Stimulated activated CD4-positive, alpha-beta T cell treated with anti-CD3 and anti-CD28 coated beads, Interleukin-4, amount 100 ng/mL, for 24 hours (primary cell): ENCODE measurements at regions not wholly inside any gene's neighbourhood (a gene's known extent, or its start where the extent isn't known, plus 50 kb on each side); places are given as distances from the start of the nearest gene placed in this dataset.

Experiments used
- DNase-seq: peaks from one replicate; pipeline ENCODE4 v3.0.0-alpha.2; 2020

DNA sequence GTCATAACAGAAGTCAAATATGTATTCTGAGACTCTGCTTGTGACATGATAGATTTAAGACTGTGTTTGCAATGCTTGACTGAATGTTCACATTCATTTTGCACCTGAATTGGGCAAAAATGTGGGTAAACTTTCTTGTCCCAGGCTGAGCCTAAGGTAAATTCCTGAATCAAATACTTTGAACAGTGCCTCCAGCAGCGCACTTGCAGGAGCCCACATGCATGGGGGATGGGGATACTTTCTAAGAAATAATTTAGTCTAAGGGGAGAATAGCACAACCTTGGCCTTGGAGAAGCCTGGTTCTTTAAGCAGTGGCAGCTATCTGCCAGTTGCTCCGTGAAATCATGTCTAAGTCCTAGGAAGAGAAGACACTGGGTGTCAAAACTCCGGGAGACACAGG lies 163.5 kb upstream of the EGFLAM start:
- no peak for DNase-seq

DNA sequence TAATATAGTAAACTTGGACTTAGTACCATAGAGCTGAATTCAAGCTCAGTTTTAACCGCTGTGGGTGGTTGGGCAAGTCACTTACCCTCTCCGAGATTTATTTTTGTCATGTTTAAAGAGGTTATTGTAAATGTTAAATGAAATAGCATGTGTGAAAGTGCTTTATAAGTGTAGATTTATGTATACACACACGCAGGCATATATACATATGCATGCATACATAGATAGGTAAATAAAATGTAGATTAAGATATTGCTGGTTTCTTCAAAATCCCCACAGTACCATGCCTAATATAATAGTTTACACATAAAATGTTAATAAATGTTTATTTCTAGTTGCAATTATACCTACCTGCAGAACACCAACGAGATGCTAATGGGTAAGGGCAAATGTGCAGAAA lies 164.5 kb upstream of the EGFLAM start:
- no peak for DNase-seq

DNA sequence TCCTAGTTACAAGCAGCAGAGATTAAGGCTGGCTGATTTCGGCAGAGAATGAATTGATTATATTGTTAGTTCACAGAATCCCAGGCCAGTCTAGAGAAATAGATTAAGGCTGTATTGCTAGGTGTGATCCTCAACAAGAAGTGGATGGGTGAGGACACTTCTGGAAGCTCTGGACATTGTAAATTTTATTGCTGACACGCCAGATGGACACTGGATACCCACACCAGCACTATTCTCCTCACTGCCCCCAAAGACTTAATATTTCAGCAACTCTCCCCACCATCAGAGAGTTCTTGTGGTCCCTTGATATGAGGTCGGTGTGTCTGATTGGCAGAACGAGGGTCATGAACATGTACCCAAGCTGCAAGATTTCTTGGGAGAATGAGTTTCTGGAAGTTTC lies 171.6 kb upstream of the EGFLAM start:
- no peak for DNase-seq

DNA sequence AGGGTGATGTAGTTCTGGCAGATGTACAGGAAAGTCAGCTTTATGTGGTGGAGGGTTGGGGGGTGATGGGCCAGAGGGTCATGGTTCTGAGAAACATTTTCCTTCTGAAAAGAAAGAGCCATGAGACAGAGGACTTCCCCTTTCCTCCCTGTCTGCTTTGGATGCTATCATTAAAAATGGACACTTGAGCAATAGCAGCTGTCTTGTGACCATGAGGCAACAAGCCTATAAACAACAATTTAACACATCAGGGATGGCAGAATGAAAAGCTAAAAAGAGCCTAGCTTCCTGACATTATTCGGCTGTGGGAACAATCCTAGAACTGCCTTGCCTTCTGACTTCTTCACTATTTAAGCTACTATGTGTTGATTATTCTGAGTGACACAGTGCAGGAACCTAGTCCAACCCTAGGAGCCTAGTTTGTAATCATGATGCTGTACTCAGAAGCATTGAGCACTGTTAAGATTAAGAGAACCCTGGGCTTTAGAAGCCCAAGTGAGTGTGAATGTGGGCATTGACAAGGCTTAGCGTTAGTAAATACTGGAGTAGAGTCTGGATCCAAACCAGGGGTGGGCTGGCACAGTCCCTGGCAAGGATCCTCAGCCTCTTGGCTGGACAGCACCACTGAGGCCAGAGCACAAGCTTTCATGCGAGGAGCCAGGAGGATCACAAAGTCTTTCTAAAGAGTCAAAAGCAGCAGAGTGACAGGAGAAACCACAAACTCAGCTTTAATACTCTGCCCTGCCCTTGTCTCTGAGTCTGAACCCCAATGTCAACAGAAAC lies 178.5 kb upstream of the EGFLAM start:
- no peak for DNase-seq

DNA sequence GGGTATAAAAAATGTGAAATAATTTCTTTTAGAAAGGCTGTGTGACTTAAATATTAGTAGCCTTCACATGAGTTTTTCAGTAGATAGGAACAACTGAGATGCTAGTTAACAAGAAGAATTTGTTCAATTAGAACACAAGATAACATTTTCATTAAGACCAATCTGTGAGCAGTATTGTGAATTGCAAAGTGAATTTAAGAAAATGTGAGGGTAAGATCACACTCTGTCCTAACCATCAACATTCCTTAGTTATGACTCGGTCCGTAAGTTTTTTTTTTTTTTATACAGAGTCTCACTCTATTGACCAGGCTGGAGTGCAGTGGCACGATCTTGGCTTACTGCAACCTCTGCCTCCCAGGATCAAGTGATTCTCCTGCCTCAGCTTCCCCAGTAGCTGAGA lies 180.2 kb upstream of the EGFLAM start:
- no peak for DNase-seq

DNA sequence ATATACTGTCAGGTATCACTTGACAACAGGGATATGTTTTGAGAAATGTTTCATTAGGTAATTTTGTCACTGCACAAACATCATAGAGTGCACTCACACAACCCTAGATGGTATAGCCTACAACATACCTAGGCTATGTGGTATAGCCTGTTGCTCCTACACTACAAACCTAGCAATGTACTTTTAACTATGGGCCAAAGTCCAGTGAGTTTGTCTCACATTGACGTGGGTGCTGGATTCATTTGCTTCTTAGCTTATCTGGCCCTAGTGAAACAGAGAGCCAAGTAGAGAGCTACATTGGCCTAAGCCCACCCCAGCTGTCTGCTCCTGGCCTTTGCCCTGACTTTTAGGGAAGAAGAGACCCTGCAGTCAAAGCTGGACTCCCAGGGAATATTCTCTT lies 180.7 kb upstream of the EGFLAM start:
- DNase-seq, result no peak

DNA sequence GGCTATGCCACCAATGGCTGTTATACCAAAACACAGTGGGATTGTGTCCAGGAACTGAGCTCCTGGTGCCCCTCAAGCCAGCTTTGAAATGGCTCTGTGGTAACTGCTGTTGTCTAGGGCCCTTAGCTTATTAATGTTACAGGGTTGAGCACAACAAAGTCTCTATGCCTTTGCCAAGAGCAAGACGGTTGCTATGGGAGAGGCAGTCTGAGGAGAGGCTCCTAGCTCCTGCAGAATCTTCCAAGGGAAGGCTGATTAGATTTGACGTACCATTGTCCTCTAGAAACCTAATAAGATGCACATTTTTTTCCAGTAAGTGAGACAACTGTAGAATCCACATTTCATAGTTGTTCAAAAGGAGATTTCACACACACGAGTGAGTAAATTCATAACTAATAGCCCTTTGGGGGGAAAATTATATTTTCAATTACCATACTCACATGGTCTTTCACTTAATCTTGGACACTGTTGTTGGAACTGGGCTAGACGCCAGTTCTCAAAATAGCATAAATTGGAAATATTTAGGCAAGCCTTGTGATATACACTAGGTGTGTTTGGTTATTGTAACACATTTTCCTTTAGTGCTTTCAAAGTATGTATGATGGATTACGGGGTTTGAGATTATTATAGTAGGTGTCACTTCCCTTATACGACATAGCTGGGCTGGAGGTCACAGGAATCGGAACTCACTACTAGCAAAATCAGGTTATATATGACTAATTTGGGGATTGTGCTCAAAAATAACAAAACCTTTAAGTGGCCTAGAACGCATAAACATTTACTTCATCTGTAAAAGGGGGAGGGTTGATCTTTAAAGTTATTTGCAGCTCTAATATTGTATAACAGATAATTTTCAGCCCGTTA lies 186.3 kb upstream of the EGFLAM start:
- DNase-seq, result no peak

DNA sequence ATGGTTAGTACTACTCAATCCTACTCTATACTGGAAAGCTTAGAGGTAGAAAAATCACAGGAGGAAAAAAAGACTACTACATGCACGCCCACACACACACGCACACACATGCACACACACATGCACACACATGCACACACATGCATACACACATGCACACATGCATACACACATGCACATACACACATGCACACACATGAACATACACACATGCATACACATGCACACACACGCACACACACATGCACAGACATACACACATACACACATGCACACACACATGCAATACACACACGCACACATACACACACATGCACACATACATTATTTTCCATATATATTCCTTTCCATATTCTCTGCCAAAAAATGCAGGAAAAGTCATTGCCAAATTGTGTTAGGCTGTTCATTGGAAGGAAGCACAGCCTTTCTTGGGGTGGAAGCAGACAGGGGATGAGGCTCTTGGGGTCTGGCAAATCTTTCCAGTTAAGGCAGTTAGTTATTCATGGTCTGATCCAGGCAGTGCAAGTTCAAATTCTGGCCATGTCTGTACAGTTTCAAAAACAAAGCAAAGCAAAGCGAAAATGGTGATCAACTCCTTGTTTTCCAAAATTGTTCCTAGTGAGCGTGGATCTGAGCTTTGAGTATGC lies 187.9 kb upstream of the EGFLAM start:
- no peak for DNase-seq

DNA sequence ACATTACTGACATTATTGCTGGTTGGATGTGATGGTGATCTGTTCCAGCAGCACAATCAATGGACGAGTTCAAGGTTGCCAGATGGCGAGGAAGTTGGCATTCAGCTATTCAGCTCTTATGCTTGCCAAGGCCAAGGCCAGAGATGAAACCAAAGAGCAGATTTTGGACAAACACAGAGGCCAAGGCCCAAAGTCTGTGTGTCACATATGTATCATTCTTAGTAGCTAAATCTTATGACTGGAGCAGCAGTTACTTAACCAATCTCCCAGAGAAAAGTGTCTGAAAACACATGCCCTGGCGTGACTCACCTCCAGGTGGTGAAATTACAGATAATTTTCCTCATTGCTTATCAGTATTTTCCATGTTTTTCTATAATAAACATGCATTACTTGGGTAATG lies 189.0 kb upstream of the EGFLAM start:
- no peak for DNase-seq

DNA sequence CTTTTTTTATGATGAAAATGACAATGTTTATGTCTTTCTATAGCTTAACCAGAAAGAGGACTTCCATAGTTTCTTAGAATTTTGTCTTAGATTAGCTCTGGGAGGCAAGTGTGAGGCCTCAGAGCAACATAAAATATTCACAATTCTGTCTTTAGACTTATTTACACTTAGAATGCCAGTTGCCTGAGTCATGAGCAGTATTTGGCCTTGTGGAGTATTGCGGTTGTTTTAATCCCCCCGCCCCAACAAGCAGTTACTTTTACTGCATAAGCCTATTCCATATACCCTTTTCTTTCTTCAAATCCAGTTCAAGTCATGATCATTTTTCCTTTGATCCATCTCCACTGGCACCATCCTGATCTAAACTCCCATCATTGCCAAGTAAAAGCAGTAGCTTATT lies 198.0 kb upstream of the EGFLAM start:
- DNase-seq, result no peak

DNA sequence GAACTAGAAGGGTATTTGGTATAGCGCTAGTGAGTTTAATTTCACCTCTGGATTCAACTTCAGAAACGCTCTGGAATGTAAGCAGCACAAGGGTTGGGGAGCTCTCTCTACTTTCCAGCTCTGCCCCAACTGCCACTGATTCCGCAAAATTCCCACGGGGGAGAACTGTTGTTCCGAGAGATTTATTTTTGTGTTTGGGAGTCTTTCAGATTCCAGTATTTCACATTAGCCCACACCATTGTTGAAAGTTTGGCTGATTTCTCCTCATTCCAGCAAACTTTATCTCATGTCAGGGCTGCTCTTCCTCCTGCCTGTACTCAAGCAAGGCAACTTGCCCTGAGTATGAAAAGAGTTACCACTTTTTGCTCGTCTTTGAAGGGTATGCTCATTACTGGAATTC lies 198.5 kb upstream of the EGFLAM start:
- no peak for DNase-seq

DNA sequence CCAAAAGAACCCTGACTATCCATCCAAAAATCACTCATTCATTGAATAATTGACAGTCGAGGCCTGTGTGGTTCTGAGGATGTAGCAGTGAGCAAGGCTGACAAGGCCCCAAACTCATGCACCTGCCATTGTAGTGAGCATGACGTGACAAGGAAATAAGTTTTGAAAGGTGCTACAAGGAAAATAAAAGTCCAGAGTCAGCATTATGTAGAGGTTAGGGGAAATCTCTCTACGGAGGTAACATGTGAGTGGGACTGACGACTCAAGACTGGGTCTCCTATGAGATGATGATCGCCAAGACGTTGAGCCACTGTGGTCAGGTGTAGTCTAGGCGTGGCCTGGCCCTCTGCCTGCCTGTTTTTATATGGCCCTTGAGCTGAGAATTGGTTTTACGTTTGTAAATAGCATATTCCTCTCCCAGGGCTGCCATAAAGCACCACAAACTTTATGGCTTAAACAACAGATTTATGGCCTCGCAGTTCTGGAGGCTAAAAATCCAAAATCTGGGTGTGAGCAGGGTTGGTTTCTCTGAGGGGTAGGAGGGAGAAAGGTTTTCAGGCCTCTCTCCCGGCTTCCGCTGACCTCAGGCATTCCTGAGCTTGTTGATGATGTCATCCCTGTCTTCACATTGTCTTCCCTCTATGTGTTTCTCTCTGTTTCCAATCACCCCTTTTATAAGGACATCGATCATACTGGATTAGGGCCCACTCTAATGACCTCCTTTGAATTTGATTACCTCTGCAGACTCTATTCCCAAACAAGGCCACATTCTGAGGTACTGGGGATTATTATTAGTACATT lies 206.4 kb upstream of the EGFLAM start:
- no peak for DNase-seq

DNA sequence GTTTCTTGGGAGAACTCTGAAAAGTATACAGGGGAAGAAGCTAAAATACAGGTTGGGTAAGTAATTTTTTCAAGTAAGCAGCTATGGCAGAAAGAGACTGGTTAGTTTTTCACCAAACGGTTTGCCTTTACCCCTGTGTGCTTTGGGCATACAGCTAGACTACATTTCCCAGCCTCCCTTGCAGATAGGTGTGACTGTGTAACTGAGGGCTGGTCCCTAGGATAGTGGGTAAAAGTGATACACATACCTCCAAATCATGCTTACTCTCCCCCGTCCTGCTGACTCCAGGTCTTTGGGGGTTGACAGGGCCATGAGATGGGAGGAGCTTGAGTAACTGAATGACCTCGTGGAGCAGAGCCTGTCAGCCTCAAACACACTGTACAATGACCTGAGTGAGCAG lies 208.6 kb upstream of the GDNF start:
- no peak for DNase-seq

DNA sequence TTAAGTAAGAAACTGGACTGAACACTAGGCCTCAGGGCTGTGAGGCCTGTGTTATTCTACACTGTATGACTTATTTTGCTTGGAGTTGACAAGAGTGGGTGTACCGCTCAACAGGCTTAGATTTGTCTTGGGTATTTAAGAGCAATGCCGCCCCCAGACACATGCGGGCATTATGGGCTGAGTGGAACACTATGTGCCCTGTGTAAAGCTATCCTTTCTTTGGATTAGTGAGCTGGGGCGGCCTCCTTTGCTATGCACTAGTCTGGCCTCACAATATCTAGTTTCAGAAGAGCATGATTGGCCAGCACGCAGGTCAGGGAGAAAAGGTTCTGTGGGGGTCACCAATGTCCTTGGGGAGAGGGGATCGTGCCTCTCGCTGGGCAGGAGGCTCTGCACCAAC lies 206.3 kb upstream of the GDNF start:
- no peak for DNase-seq

DNA sequence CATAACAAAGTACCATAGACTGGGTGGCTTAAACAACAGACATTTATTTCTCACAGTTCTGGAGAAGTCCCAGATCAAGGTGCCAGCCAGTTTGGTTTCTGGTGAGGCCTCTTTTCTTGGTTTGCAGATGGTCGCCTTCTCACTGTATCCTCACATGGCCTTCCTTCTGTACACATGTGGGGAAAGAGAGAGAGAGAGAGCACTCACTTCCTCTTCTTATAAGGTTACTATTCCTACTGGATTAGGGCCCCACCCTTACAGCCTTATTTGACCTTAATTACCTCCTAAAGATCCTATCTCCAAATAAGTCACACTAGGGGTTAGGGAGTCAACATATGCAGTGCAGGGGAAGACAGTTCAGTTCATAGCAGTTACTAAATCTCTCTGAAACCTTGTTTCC lies 205.6 kb upstream of the GDNF start:
- DNase-seq, result no peak

DNA sequence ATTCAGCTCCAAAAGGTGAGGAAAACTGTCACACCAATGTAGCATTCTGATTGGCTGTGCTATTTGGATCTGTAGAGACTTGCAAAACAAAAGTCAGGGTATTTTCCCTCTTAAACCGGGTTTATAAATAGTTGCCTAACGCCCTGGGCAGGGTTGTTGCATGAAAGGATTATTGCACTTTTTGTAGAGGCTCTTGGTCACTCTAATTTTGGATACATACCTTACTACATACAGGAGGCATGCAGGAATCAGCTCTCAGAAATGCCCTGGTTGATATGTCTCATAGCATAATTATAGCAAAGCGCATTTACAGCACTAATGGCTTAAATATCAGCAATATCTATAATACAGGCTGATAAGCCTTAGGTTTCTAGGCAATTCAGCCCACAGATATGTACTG lies 200.0 kb upstream of the GDNF start:
- DNase-seq, result no peak

DNA sequence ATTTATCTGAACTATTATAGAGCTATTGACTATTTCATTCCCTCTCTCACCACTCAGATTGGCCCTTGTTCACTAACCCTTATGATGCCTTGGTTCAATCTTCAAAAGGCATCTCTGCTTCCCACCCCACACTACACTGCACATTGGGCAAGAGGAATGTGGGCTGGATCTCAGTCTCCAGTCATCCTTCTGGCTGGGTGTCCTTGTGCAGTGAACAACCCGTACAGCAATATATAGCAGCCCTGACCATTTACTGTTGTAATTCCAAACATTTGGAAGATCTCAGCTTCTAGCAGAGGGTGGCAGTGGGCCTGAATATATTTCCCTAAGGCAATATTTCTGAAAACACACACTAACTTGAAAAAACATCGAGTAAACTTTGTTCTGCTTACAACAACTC lies 199.2 kb upstream of the GDNF start:
- no peak for DNase-seq

DNA sequence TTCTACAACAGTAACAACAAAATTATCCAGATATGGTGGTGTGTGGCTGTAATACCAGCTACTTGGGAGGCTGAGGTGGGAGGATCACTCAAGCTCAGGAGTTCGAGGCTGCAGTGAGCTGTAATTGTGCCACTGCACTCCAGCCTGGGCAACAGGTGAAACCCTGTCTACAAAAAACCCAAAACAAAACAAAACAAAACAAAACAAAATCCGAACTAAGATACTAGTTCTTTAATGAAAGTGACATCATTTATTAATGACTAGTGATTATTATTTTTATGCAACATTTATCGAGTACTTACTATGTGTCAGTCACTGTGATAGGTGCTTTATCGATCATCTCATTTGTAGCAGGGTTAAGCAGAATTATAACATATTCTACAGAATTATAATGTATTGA lies 196.9 kb upstream of the GDNF start:
- no peak for DNase-seq

DNA sequence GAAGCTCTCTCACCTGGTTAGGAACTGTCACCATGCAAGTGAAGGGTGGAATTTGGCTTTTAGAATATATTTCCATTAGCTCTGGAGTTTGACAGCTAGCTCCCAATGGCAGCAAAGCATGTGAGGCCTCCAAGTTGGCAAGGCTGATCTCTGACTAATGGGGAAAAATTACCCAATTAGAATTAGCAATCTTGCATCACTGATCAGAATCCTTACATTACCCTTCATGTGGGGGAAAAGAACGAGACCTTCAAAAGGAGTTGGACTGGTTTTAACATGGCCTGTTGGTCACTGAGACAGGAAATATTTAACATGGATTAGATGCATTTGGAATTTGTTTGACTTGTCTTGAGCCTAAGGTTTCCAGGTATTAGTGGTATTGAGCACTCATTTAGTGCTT lies 192.3 kb upstream of the GDNF start:
- no peak for DNase-seq

DNA sequence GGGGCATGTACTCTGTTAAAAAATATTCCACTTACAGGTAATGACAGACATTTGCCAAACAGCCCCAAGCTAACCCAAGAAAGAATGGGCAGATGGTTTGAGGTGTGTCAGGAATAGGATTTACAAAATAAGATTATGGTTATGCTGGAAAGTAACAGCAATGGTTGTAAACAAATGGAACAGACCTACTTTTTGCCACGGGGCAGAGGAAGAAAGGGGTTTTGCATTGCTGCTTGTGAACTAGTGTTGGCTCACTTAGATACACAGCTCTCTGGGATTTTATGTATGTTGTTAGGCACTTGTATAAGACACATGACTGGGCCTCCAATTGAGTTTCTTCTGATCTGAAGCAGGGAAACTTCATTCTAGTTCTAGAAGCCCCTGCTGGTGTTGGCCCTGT lies 191.5 kb upstream of the GDNF start:
- DNase-seq, result no peak

DNA sequence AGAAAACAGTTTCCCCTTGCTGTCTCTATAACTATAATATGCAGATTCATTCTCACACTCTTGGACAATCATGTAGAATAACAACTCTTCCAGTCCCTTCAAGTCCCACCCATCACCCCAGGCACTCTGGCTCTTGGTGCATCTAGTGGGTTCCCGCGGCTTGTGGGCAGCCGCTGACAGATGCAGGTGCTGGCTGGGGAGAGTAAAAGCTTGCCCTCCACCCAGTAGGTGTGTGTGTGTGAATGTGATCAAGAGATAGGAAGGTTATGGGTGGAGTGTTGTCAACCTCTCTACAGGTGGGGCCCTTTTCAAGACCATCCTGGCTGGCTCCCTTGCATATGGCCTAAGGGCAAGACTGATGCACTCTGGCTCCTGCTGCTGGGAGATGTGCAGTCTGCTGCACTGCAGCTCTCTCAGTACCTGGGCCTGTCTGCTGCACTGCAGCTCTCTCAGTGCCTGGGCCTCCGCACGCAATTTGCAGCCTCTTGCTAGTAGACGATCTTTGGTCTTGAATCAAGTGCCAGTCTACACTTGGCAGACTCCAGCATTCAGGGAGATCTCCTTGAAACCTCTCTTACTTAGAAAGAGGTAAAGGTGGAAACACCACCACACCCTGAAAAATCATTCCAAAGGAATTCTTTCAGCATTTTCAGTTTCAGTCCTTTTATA lies 189.7 kb upstream of the GDNF start:
- DNase-seq, result no peak

DNA sequence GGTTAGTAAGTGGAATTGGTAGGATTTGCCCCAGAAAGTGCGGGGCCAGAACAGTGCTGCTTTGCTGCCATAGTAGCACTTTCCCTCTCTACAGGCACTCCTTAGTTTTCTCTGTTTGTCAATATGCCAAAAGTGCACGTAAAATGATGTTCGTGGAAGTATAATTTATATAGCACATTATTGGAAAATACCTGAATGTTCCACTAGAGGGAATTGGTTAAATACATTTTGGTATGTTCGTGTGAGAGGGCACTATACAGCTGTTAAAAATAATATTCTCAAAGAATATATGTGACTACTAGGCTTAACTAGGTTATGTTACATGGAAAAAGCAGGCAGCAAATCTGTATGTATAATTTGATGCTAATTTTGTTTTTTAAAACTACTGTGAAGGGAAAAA lies 184.0 kb upstream of the GDNF start:
- no peak for DNase-seq

DNA sequence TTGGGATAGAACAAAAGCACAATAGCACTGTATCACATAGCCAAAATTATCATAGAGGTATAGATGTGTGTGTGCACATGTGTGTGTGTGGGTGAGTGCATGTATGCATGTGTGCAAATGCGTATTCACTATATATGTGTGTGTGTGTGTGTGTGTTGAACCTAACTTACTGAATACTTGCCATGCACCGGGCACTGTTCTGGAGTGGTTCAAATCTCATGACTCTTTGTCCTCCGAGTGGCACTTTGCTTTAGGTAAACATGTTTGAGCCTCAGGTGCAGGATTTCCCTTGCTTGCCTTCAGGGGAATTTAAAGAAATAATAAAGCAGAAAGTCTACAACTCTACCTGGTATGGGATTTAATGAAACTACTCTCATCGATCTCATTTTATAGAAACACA lies 183.5 kb upstream of the GDNF start:
- DNase-seq, result no peak
